OCI-LY1 (cell line): ENCODE measurements at regions not wholly inside any gene's neighbourhood (a gene's known extent, or its start where the extent isn't known, plus 50 kb on each side); places are given as distances from the start of the nearest gene placed in this dataset.

Source experiments
- H2AFZ ChIP-seq: fragments of 200-600 bp; sonication (generic), shearing (Covaris generic); 2 replicates; pipeline ENCODE4 v1.6.0; 2014; ENCODE audit warnings: antibody characterized with exemption, mild to moderate bottlenecking, low read length
- H3F3A ChIP-seq: fragments of 200-600 bp; sonication (generic), shearing (Covaris generic); 2 replicates; pipeline ENCODE4 v1.6.0; 2014; ENCODE audit warnings: mild to moderate bottlenecking, antibody characterized with exemption, low read length, moderate library complexity; ENCODE audit not compliant: insufficient read depth
- H3K27ac ChIP-seq: fragments of 200-600 bp; sonication (generic); 2 replicates; pipeline ENCODE4 v1.5.1; 2014; ENCODE audit warnings: low read length, mixed run types, mild to moderate bottlenecking, low read depth; ENCODE audit not compliant: poor library complexity, severe bottlenecking
- H3K27me3 ChIP-seq: fragments of 200-600 bp; sonication (generic); 2 replicates; pipeline ENCODE4 v1.6.0; 2014; ENCODE audit warnings: antibody characterized with exemption, mild to moderate bottlenecking, low read length, moderate library complexity; ENCODE audit not compliant: insufficient read depth
- H3K36me3 ChIP-seq: fragments of 200-600 bp; sonication (generic); 2 replicates; pipeline ENCODE4 v1.6.1; 2014; ENCODE audit warnings: mild to moderate bottlenecking, antibody characterized with exemption, low read length, moderate library complexity, mixed read lengths; ENCODE audit not compliant: insufficient read depth
- H3K4me1 ChIP-seq: fragments of 200-600 bp; sonication (generic); 2 replicates; pipeline ENCODE4 v1.5.1; 2014; ENCODE audit warnings: mild to moderate bottlenecking, low read length, moderate library complexity; ENCODE audit not compliant: insufficient read depth, severe bottlenecking
- H3K4me2 ChIP-seq: fragments of 200-600 bp; sonication (generic), shearing (Covaris generic); 2 replicates; pipeline ENCODE4 v1.6.1; 2014; ENCODE audit warnings: low read length
- H3K4me3 ChIP-seq: fragments of 200-600 bp; sonication (generic); 2 replicates; pipeline ENCODE4 v1.5.1; 2014; ENCODE audit warnings: low read length, low read depth, mild to moderate bottlenecking, mixed read lengths; ENCODE audit not compliant: poor library complexity, severe bottlenecking
- H3K79me2 ChIP-seq: fragments of 200-600 bp; shearing (Covaris generic); 2 replicates; pipeline ENCODE4 v1.6.1; 2016; ENCODE audit warnings: mixed run types, low read length, mixed read lengths; ENCODE audit not compliant: insufficient read depth
- H3K9ac ChIP-seq: fragments of 200-600 bp; sonication (generic), shearing (Covaris generic); 2 replicates; pipeline ENCODE4 v1.6.1; 2014; ENCODE audit warnings: mild to moderate bottlenecking, low read length, mixed read lengths
- H3K9me2 ChIP-seq: fragments of 200-600 bp; sonication (generic), shearing (Covaris generic); 2 replicates; pipeline ENCODE4 v1.6.1; 2014; ENCODE audit warnings: low read depth, mild to moderate bottlenecking, low read length, mixed read lengths
- H3K9me3 ChIP-seq: fragments of 200-600 bp; shearing (Covaris generic); 2 replicates; pipeline ENCODE4 v1.6.1; 2014; ENCODE audit warnings: low read length, mixed read lengths
- H4K20me1 ChIP-seq: fragments of 200-600 bp; sonication (generic), shearing (Covaris generic); 2 replicates; pipeline ENCODE4 v1.6.0; 2016; ENCODE audit warnings: mild to moderate bottlenecking, low read length; ENCODE audit not compliant: insufficient read depth
- CTCF ChIP-seq: fragments of 200-600 bp; sonication (generic), shearing (Covaris generic); IDR thresholded peaks from 2 replicates; pipeline ENCODE4 v1.5.1; 2017; ENCODE audit warnings: mild to moderate bottlenecking, antibody characterized with exemption, low read length, moderate library complexity, mixed read lengths
- EZH2 ChIP-seq: fragments of 200-600 bp; sonication (generic), shearing (Covaris generic); IDR thresholded peaks from 2 replicates; pipeline ENCODE4 v1.8.0; 2017; ENCODE audit warnings: borderline replicate concordance, mixed run types, mild to moderate bottlenecking, antibody characterized with exemption, low read length, moderate library complexity, mixed read lengths

DNA sequence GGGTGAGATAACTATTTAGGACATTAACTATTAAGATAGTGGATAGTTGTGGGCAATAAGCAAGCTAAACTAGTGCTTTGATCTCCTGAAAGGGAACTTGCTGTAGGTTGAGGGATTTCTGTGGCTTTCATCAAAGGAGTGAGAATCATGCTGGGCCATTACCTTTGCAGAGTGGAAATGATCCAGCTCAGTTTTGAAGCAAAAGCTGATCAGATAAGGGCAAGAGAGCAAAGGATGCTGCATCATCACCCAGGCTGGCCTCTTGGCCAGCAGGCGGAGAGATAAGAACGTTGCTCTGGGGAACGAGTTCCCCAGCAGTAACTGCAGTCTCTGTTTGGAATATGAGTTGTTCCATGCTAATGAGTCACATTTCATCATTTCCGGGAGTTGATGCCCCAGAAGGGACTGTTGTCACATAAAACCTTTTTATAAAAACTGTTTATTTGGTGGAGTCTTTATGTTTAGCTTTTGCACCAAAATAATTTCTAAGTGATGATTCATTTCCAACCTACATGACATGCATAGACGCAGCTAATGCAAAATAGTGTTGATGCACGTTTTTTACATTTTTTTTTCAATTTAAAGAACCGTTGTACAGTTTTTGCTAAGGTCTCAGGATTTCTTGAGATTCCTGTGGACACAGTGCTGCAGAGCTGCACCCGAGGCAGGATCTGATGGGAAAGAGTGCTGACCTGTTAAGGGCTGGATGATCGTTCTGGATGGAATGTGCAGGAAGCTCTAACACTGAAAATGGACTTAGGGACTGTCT, 99.3 kb downstream of the ACTBL2 start:
- Histone ChIP-seq H3K4me2 (no peak overlapping the region), H3K79me2 (no peaks in the 10 kb centered on the region), H3K27ac (no peak overlapping the region), H3K36me3 (no peaks in the 10 kb centered on the region), H3K4me1 (no peaks in the 10 kb centered on the region), H3K9ac (no peak overlapping the region), H3K4me3 (no peak overlapping the region), H4K20me1 (no peaks in the 10 kb centered on the region), H3K9me2 (no peaks in the 10 kb centered on the region), H3K27me3 (no peaks in the 10 kb centered on the region), H3K9me3 (no peaks in the 10 kb centered on the region), H3F3A (no peaks in the 10 kb centered on the region), H2AFZ (no peak overlapping the region)
- TF ChIP-seq EZH2: no peak
- TF ChIP-seq CTCF: no peak

DNA sequence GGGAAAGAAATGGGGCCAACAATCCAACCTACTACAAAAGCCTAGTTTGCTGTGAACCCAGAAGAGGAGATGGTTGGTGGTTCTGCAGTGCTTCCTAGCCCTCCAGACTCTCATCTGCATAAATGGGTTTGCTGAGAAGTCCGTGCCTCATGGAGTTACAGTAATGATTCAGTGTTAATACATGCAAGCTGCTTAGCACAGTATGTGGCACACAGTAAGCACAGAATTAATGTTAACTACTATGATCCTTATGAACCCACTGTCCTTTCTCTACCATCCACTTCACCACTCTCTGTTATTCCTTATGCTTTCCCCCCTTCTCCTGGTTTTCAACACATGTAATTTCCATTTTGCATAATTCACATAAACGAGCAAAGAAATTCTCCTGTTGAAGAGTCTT, 100.0 kb downstream of the ACTBL2 start:
- Histone ChIP-seq H3K36me3 (no peaks in the 10 kb centered on the region), H4K20me1 (no peaks in the 10 kb centered on the region), H3K79me2 (no peaks in the 10 kb centered on the region), H3K9me2 (no peaks in the 10 kb centered on the region), H3K9ac (no peak overlapping the region), H3K4me3 (no peak overlapping the region), H3K27ac (no peak overlapping the region), H3K27me3 (no peaks in the 10 kb centered on the region), H3K4me2 (no peak overlapping the region), H3K4me1 (no peaks in the 10 kb centered on the region), H2AFZ (no peak overlapping the region), H3F3A (no peaks in the 10 kb centered on the region), H3K9me3 (no peaks in the 10 kb centered on the region)
- TF ChIP-seq CTCF: no peak
- TF ChIP-seq EZH2: no peak

GRCh38 chr5:57370376-57370775, 112.2 kb downstream of the ACTBL2 start:
- Histone ChIP-seq H3K36me3 (no peaks in the 10 kb centered on the region), H3K4me2 (no peak overlapping the region), H3K9me3 (no peaks in the 10 kb centered on the region), H3K4me1 (no peaks in the 10 kb centered on the region), H3K79me2 (no peaks in the 10 kb centered on the region), H3K27me3 (no peaks in the 10 kb centered on the region), H3K9me2 (no peaks in the 10 kb centered on the region), H2AFZ (no peak overlapping the region), H3K4me3 (no peak overlapping the region), H3K27ac (no peak overlapping the region), H4K20me1 (no peaks in the 10 kb centered on the region), H3F3A (no peaks in the 10 kb centered on the region), H3K9ac (no peak overlapping the region)
- TF ChIP-seq EZH2: no peak
- TF ChIP-seq CTCF: no peak
